ENCODE measurements at regions not wholly inside any gene's neighbourhood (a gene's known extent, or its start where the extent isn't known, plus 50 kb on each side); places are given as distances from the start of the nearest gene placed in this dataset.

DNA sequence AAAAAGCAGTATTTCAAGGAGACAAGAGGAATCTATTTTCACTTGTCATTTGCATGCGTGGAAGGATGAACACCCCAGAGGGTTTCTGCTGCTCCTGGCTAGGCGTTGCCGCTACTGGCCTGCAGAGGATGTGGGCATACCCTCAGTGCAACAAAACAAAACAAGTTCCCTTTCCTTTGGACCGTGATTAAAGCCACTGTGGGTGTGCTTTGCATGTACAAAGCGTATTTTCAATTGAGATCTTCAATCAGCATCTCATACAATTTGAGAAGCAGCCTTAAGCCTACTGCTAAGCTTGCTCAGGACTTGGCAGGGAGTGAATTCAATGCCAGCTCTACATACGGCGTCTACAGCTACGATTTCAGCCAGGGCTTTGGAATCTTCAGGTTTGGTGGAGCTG lies 298.4 kb downstream of the LPIN1 start:
- DNase-seq (ENCODE audit: extremely low spot score, insufficient read length, low read depth) (no peak), FAIRE-seq (peak; percentile 73)

DNA sequence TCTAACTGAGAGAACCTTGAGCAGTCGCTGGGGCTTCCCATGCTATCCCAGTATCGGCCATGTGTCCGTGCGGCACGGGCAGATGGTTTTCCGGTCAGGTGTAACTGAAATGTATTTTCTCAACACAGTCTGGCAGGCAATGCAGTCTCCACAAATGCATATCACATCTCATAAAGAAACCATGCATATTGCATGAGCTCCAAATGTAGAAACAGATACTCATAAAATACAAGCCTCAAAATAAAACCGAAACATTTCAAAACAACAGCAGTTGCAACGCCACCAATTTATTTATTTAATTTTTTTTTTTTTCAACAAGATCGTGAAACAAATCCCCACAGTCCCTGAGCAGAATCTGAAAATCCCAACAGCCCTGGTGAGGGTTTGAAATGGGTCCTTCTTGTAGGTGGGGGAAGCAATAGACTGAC lies 299.4 kb downstream of the LPIN1 start:
- DNase-seq (ENCODE audit: extremely low spot score, insufficient read length, low read depth) (no peak), FAIRE-seq (peak; percentile 75)

DNA sequence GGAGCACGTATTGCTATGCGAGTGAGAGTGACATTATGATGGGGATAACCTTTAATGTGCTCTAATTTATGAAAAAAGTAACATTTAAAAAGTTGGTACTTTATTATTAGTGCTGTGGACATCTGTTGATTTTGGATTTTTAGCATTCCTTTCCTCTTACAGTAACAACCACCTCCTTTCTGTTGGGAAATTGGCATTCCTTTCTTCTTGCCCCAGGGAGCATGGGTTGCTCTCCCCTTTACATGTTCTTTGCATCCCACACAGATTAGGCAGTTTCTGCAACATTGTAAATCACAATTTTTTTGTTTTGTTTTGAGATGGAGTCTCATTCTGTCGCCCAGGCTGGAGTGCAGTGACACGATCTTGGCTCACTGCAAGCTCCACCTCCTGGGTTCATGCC lies 300.2 kb downstream of the LPIN1 start:
- FAIRE-seq (no peak), DNase-seq (ENCODE audit: extremely low spot score, insufficient read length, low read depth) (no peak)

DNA sequence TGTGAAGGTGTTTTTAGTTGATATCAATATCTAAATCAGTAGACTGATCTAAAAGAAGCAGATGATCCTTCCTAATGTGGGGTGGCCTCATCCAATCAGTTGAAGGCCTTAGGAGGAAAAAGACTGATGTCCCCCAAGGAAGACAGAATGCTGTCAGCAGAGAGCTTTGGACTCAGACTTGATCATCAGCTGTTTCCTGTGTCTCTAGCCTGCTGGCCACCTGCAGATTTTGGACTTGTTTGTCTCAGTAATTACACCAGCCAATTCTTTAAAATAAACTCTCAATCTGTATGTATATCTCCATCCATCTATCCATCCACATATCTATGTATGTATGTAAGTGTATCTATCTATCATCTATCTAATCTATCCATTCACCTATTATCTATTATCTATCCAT lies 301.3 kb downstream of the LPIN1 start:
- DNase-seq (ENCODE audit: extremely low spot score, insufficient read length, low read depth) = no peak
- FAIRE-seq = no peak

DNA sequence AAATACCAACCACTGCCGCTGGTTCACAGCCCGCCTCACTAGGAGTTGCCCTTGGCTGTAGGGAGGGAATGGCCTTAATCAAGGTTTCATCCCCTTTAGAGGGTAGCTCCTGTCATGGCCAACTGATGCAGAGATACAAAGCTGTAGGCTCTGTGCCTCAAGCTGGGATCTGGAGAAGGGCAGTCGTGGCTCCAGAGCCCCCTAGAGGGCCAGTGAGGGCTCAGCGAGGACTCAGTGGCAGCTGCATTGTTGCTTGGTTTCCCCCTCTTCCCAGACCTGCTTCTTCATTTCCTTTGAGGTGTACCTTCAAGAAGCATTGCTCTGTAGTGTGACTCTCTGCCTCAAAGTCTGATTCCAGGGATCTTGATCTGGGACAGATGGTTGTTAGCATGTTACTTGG lies 302.1 kb downstream of the LPIN1 start:
- DNase-seq (ENCODE audit: extremely low spot score, insufficient read length, low read depth) = no peak
- FAIRE-seq = peak; percentile 41

DNA sequence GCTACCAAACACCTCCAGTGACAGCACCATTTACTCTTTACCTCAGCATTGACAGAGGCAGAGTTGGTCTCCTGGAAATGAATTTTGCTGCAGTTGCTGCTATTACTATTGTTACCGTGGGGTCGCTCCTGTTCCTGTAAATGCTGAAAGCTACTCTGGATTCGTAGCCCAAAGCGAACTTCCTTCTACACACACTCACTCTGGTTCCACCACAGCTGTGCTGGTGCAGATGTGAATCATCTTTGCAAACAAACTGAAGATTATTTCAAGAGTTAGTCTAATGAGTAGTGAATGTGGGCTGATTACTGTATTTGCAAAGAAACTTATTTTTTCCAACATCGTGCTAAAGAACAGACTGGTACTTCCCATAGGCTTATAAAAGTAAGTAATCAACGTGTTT lies 304.0 kb downstream of the LPIN1 start:
- FAIRE-seq = peak; percentile 55
- no peak for DNase-seq (ENCODE audit: extremely low spot score, insufficient read length, low read depth)

DNA sequence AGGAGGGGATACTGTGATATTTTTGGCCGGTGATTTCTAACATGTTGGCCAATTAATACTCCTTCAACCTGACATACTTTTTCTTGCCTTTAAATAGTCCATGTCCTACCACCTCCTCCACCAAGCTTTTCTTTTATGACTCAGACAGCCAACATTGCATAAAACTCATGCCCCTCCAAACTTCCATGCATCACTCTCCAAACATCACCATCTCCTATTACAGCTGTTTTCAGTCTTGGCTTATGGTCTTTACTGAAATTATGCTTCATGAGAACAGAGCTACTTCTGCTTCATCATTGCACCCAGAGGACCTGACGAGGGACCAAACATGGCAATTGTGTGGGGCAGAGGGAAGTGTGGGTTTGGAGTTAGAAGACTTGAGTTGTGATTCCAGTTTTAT lies 305.4 kb downstream of the LPIN1 start:
- DNase-seq (ENCODE audit: extremely low spot score, insufficient read length, low read depth) (no peak), FAIRE-seq (no peak)

DNA sequence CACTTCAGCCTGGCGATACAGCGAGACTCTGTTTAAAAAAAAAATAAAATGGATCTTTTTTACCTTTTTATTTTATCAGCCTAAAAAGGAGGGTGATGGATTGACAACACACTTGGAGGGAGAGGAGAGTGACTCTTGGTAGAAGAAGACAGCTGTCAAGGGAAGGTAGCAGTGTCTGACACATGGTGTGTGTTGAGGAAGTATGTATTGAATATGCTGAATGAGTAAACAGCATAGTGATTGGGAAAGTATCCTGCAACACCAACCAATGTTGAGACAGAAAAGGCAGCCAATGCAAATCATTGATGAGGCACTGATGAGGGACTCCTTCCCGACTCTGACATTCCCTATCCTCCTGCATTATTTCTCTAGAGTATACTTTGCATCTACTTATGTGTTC lies 306.4 kb downstream of the LPIN1 start:
- no peak for FAIRE-seq
- no peak for DNase-seq (ENCODE audit: extremely low spot score, insufficient read length, low read depth)

DNA sequence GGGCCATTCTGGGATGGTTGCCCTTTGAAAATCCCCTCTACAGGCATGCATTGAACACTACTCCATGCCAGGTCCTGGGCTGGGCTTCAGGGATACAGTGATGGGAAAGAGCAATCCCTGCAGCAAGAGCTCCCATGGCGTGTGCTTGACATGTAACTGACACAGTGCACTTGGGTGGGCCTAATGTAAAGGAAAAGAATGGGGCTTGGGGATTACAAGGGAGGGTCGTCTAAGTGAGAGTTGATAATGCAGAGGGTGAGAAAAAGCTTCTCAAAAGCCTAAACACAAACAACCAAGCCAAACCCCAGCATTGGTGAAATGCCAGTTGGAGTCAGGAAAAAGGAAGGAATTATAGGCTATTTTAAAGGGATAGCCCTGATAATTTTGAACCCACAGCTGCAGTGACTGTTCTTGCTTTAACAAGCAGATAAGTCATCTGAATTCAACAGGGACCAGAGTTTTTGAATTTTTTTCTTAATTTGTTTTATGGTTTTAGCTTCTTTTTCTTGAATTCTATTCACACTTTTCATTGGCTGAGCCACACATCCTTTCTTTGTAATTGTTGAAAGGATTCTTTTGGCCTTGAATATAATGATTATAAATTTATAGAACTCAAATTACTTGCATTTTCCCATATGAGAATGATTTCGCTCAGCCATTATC lies 308.7 kb downstream of the LPIN1 start:
- FAIRE-seq (no peak), DNase-seq (ENCODE audit: extremely low spot score, insufficient read length, low read depth) (no peak)

DNA sequence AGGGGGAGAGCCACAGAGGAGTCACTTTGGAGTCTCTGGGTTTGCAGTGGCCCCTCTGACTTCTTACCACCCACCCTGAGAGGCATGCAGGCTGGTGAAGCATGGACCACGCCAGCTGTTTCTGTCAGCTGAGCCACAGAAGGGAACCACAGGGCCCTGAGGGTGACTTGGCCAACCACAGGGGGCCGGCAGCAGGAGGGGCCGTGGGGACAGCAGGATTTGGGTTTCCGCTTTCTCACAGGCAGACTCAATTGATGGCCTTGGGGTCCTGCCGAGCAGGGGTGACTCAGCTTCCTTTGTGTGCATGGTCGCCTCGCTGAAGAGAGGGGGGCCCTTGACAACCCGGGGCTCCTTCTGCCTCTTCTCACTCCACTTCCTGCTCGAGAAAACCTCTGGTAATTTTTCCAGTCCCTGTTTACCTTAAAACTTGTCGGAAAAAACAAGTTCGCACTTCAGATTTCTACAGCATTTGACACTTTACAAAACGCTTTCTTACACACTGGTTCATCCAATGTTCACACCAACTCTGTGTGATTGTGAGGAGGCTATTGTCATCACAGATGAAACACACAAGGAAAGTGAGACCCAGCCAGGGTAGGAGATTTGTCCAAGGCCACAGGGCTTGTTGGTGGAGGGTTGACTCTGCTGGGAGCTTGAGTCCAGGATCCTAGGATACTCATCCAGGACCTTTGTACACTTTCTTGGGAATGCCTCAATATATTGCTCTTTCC lies 311.2 kb downstream of the LPIN1 start:
- DNase-seq (ENCODE audit: extremely low spot score, insufficient read length, low read depth) (peak; percentile 42), FAIRE-seq (peak; percentile 72)

DNA sequence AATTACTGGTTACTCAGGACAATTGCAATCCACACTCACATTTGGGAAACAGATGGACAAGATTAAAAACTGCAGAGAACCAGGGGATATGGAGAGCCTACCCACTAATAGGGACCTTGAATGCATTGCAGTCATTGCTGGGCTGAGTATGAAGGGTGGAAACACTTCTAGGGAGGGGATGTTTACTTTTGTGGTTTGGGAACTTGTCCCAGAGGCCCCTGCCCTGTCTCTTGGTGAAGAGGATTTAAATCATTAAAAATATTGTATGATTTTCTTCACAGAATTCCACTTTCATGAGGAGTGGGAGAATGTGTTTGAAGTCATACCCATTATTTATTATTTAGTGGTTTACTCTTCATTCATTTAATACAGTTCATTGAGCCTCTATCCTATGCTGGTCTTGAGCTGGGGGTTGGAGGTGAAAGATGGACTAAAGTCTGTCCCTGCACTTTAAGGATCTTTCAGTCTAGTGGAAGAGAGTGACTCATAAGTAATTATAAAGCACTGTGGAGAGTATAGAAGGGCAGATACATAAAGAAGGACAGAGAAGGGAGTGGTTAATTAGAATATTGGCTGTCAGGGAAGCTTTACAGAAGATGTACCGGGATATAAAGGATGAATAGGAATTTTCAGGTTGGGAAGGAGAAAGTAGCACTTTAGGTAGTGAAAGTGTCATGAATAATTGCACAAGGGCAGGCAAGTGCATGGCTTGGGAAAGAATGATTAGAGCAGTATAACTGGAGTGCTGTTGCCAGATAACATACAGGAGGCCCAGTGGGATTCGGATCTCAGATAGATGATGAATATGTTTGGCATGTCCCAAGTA lies 313.4 kb downstream of the LPIN1 start:
- DNase-seq (ENCODE audit: extremely low spot score, insufficient read length, low read depth) = no peak
- FAIRE-seq = no peak

DNA sequence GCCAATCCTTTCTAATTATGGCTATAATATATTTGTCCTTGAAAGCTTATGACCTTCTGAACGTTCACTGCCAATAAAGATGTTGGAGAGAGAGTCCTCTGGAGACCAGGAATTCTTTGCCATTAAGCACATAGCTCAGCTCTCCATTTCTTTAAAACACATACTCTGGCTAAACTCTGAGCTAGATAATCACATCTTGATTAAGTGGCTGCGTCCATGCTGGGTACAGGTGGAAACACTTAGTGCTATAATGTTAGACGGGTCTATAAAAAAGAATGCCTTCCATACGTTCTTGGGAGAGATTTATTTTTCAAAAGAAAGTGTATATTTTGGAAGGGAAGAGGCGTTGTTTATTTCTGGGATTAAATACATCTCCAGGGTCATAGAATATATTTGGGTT lies 314.5 kb downstream of the LPIN1 start:
- FAIRE-seq = no peak
- DNase-seq (ENCODE audit: extremely low spot score, insufficient read length, low read depth) = no peak

DNA sequence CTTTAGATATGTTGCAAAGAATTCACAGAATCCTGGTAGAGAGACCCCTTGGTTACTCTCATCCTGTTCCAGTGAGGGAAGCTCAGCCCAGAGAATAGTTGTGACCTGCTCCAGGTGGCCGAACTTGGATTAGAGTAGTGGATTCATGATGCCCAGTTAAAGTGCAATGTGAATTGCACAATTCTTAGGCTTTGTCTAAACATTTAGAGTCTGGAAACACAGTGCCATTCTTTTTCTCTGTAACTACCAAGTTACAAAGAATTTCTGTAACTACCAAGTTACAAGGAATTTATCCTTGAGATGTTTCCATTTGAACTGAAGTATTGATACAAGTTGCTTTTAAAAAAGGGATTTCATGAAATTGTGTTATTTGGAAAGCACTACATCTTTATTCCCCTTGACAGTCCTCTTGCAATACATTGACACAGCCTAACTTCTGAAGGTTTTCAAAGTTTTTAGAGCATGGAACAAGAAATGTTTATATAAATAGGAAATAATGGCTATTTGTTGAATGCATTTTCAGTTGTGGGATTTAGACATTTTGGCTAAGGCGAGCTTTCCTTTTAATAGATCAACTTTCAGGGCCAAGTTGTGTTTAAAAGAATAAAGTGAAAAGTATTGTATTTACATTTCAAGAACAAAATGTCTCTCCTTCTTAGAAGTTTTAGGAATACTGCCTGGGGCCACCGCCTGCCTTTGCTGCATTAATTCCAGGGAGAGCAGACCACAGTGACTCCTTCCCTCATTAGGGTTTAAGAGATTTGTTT lies 315.0 kb downstream of the LPIN1 start:
- FAIRE-seq (no peak), DNase-seq (ENCODE audit: extremely low spot score, insufficient read length, low read depth) (no peak)

DNA sequence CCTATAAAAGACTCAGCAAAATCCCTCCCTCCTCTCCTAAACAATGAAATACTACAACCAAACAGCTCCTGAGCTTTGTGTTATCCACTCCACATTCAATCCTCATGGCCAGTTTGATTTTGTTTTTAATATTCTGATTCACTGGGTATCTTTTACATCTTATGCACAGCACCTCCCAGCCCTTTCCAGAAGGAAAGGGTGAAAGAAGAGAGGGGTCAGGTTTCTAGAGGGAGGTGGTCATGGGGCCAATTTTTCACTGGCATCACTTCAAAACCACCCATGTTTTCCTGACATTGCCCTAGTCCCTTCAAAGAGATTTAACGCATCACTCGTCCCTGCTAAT lies 315.6 kb downstream of the LPIN1 start:
- FAIRE-seq (no peak), DNase-seq (ENCODE audit: extremely low spot score, insufficient read length, low read depth) (no peak)

DNA sequence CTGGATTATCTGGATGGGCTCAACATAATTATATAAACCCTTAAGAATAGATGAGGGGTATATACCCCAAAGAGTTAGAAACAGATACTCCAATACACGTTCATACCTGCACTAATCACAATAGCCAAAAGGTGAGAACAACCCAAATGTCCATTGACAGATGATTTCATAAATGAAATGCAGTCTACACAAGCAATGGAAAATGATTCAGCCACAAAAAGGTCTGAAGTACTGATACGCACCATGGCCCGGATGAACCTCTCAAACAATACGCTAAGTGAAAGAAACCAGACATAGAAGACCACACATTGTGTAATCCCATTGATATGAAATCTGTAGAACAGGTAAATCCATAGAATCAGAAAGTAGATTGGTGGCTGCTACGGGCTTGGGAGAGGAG lies 316.8 kb downstream of the LPIN1 start:
- no peak for DNase-seq (ENCODE audit: extremely low spot score, insufficient read length, low read depth)
- FAIRE-seq = no peak

DNA sequence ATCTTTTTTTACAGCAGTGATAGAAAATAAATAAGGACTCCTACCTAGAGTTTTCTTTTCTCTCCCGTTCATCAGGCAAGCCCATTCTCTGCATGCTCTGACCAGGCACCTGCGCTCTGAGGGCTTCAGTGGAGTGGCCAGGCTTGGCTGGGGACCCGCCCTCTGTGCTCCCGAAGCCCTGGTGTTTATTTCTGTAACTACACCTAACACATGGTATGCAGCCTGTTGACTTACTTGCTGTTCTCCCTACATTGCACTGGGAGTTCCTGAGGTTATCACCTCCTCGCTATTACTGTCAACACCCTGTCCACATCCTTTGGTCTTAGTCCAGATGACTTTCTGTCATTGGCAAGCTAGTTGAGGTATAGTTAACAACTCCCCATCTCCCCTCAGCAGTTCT lies 317.7 kb downstream of the LPIN1 start:
- no peak for DNase-seq (ENCODE audit: extremely low spot score, insufficient read length, low read depth)
- FAIRE-seq = peak; percentile 12

DNA sequence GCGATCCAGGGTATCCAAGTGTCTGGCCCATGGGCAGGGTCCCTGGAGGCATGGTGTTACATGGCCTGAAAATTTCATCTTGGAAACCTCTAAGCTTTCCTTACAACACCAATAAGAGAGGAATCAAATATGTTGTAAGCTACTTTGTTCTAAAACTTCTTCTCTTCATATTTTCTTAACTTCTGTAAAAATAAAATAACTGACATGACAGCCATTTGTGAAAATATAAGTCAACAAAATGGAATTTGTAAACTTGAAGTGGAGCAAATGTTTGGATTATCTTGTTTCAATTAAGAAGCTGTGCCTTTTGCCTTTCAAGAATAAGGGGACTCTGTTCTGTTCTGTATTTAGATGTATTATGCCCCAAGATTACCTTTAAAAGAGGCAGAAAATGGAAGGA lies 319.7 kb downstream of the LPIN1 start:
- no peak for DNase-seq (ENCODE audit: extremely low spot score, insufficient read length, low read depth)
- no peak for FAIRE-seq

DNA sequence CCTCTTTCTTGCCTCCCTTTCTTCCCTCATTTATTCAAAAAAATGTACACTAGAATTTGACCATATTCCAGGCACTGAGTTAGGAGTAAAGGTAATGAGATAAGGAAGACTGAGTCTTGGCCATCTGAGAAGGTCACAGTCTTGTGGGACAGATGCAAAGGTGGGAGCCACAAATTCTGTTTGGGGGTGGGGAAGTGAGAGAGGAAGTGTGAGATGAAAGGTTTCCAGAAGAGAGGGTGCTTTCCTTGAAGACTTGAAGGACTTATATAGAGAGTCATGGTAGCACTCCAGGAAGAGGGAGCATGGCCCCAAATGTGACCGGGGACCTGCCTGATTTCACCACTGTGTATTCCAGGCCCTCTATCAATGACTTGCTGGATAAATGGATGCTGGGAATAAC lies 320.6 kb downstream of the LPIN1 start:
- DNase-seq (ENCODE audit: extremely low spot score, insufficient read length, low read depth) = no peak
- FAIRE-seq = no peak

DNA sequence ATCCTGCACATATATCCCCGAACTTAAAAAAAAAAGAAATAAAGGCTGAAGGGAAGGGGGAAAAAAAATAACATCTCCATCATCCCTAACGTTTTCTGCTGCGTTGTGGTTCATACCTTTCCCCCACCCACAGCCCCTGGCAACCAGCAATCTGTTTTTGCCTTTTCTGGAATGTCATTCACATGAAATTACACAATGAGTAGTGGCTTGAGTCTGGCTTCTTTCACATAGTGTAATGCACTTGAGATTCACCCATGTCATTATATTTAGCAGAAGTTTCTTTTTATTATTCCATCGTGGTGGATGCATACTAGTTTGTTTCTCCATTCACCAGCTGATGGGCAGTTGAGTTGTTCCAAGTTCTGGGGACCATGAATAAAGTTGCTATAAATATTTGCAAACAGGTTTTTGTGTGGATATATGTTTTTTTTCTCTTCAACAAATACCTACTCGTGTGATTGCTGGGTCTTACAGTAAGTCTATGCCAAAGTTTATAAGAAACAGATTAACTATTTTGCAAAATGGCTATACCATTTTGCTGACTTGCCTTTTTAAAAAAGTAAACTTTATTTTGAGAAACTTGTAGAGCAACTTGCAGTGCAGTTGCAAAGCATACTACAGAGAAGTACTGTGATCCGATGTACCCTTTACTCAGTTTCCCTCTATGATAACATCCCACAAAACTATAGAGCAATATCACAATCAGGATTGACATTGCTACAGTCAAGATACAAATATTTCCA lies 322.5 kb downstream of the LPIN1 start:
- FAIRE-seq (no peak), DNase-seq (ENCODE audit: extremely low spot score, insufficient read length, low read depth) (no peak)

DNA sequence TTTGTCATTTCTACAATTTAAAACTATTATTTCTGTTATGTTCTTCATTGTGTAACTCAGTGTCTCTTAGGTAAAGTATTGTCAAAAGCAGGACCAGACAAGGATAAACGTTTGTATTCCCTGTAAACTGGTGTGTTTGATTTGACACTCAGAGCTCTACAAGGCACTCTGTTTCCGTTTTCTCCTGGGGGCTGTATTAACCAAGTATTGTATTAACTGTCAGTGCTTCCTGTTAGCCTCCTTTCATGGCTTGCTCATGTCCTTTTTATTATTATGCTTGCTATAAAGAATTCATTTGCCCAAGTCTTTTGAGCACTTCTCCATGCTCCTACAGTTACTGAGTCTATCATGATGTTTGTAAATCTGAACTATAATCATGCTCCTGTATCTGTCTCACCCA lies 323.7 kb downstream of the LPIN1 start:
- no peak for DNase-seq (ENCODE audit: extremely low spot score, insufficient read length, low read depth)
- peak; percentile 47 for FAIRE-seq
